Gastroesophageal sphincter (tissue), 4 donors: ENCODE measurements at regions not wholly inside any gene's neighbourhood (a gene's known extent, or its start where the extent isn't known, plus 50 kb on each side); places are given as distances from the start of the nearest gene placed in this dataset.

ENCODE experiments used
- ATAC-seq: fragments of 150-250 bp; one replicate; pipeline ENCODE4 v1.9.1; 2016; ENCODE audit warnings: mild to moderate bottlenecking, moderate library complexity
- H3K27ac ChIP-seq, 4 donors: fragments of 200-600 bp; sonication (generic) in 3 of 4; 1 replicate in 3 of 4; 2 replicates in 1 of 4; pipeline ENCODE4 v1.5.1; 2016 to 2019
- H3K27me3 ChIP-seq: fragments of 200-600 bp; sonication (generic); one replicate; pipeline ENCODE4 v1.5.1; 2019
- H3K36me3 ChIP-seq, 2 donors: fragments of 200-600 bp; sonication (generic); one replicate each; pipeline ENCODE4 v1.5.1; 2019; ENCODE audit warnings: control low read depth in 1 of 2
- H3K4me1 ChIP-seq, 3 donors: fragments of 200-600 bp; sonication (generic); 1 replicate in 2 of 3; 2 replicates in 1 of 3; pipeline ENCODE4 v1.5.1; 2016 to 2019; ENCODE audit warnings: control low read depth in 2 of 3
- H3K4me3 ChIP-seq, 2 donors: fragments of 200-600 bp; sonication (generic); one replicate each; pipeline ENCODE4 v1.5.1; 2019; ENCODE audit warnings: mild to moderate bottlenecking in 1 of 2, moderate library complexity in 1 of 2
- H3K9me3 ChIP-seq, 3 donors: fragments of 200-600 bp; sonication (generic); one replicate each; pipeline ENCODE4 v1.5.1; 2017 to 2019; ENCODE audit warnings: control low read depth in 2 of 3
- CTCF ChIP-seq, 4 experiments: fragments of 200-600 bp in 2 of 4; fragments of 450-650 bp in 2 of 4; sonication (generic) in 1 of 4; IDR thresholded peaks; one replicate each; pipeline ENCODE4 v1.5.1; 2017 to 2019; ENCODE audit warnings: antibody characterized with exemption in 4 of 4, mild to moderate bottlenecking in 2 of 4, moderate library complexity in 2 of 4
- EP300 ChIP-seq: sonication (generic); formaldehyde crosslinking; IDR thresholded peaks from one replicate; pipeline ENCODE4 v1.6.1; 2017; ENCODE audit warnings: antibody characterized with exemption, mild to moderate bottlenecking
- POLR2A ChIP-seq, 2 donors: fragments of 450-650 bp; IDR thresholded peaks; one replicate each; pipeline ENCODE4 v1.6.1; 2017; ENCODE audit warnings: antibody characterized with exemption in 2 of 2, mild to moderate bottlenecking in 2 of 2, moderate library complexity in 1 of 2
- POLR2AphosphoS5 ChIP-seq: sonication (generic); formaldehyde crosslinking; IDR thresholded peaks from one replicate; pipeline ENCODE4 v1.6.1; 2017; ENCODE audit warnings: antibody characterized with exemption
- WGBS, 2 donors: methylation state at CpG; one replicate each; pipeline ENCODE4 v1.1.5; 2018; ENCODE audit warnings: low coverage in 1 of 2; 5-methylcytosine and 5-hydroxymethylcytosine counted together

GRCh38 chr11:28592141-28592540 is 484.0 kb downstream of the METTL15 start:
- no peak for TF ChIP-seq POLR2AphosphoS5
- TF ChIP-seq POLR2A (IDR thresholded peaks at IDR 0.05) = no peak
- no peak for TF ChIP-seq CTCF (IDR thresholded peaks at IDR 0.05)
- TF ChIP-seq EP300 = no peak
- Histone ChIP-seq H3K27me3 (no peaks in the 10 kb centered on the region), H3K4me1 (no peaks in the 10 kb centered on the region), H3K27ac (no peak overlapping the region), H3K36me3 (no peaks in the 10 kb centered on the region), H3K9me3 (peaks cover 0 to 7% (median 0%) of the 10 kb centered on the region in 3 donors), H3K4me3 (no peak overlapping the region)
- no peak for ATAC-seq

GRCh38 chr11:28584992-28585391 is 476.8 kb downstream of the METTL15 start:
- H3K4me1 ChIP-seq = no peaks in the 10 kb centered on the region
- H3K36me3 ChIP-seq = no peaks in the 10 kb centered on the region
- ATAC-seq = no peak
- no peak overlapping the region for H3K27ac ChIP-seq
- no peaks in the 10 kb centered on the region for H3K9me3 ChIP-seq
- TF ChIP-seq EP300 (no peak), POLR2AphosphoS5 (no peak), POLR2A (IDR thresholded peaks at IDR 0.05) (no peak), CTCF (IDR thresholded peaks at IDR 0.05) (no peak)
- no peaks in the 10 kb centered on the region for H3K27me3 ChIP-seq
- no peak overlapping the region for H3K4me3 ChIP-seq

- no peak overlapping the region for H3K4me3 ChIP-seq
- H3K27ac ChIP-seq = no peak overlapping the region
- H3K4me1 ChIP-seq = no peaks in the 10 kb centered on the region
- no peaks in the 10 kb centered on the region for H3K27me3 ChIP-seq
- ATAC-seq = no peak
- 50 to 90% methylated on average over 1 to 2 of the region's 2 CpGs for WGBS, 2 donors
- TF ChIP-seq EP300 (no peak), POLR2A (IDR thresholded peaks at IDR 0.05) (no peak), POLR2AphosphoS5 (no peak), CTCF (IDR thresholded peaks at IDR 0.05) (no peak)
- H3K9me3 ChIP-seq = no peaks in the 10 kb centered on the region
- no peaks in the 10 kb centered on the region for H3K36me3 ChIP-seq
These were observed 474.3 kb downstream of the METTL15 start for GRCh38 chr11:28582506-28582905.

GRCh38 chr11:28581286-28582242 is 473.4 kb downstream of the METTL15 start:
- no peak for ATAC-seq
- Histone ChIP-seq H3K27me3 (no peaks in the 10 kb centered on the region), H3K4me3 (no peak overlapping the region), H3K36me3 (no peaks in the 10 kb centered on the region), H3K4me1 (no peaks in the 10 kb centered on the region), H3K27ac (no peak overlapping the region), H3K9me3 (no peaks in the 10 kb centered on the region)
- no peak for TF ChIP-seq POLR2A (IDR thresholded peaks at IDR 0.05)
- no peak for TF ChIP-seq POLR2AphosphoS5
- no peak for TF ChIP-seq EP300
- no peak for TF ChIP-seq CTCF (IDR thresholded peaks at IDR 0.05)
- 78 to 79% methylated on average over 12 to 15 of the region's 17 CpGs for WGBS, 2 donors

GRCh38 chr11:28571371-28571770 is 463.2 kb downstream of the METTL15 start:
- Histone ChIP-seq H3K27me3 (no peaks in the 10 kb centered on the region), H3K4me3 (no peak overlapping the region), H3K36me3 (no peaks in the 10 kb centered on the region), H3K27ac (no peak overlapping the region), H3K9me3 (no peaks in the 10 kb centered on the region), H3K4me1 (peaks cover 0 to 7% (median 0%) of the 10 kb centered on the region in 3 donors)
- TF ChIP-seq EP300 (no peak), CTCF (IDR thresholded peaks at IDR 0.05) (no peak), POLR2AphosphoS5 (no peak), POLR2A (IDR thresholded peaks at IDR 0.05) (no peak)
- ATAC-seq = no peak
